Caki2 (cell line): ENCODE measurements at regions not wholly inside any gene's neighbourhood (a gene's known extent, or its start where the extent isn't known, plus 50 kb on each side); places are given as distances from the start of the nearest gene placed in this dataset.
A peak's percentile ranks its signal among the peaks of the same experiment; 100 is the strongest.

Experiments used
- DNase-seq: peaks from one replicate; pipeline ENCODE4 v3.0.0-alpha.2; 2015; ENCODE audit warnings: low read depth
- in situ Hi-C: cut with HindIII; loops from 2 replicates; pipeline ENCODE4 v1.10.0; 2016; ENCODE audit warnings: low sequenced_read_pairs, low pct_unique_long_range_greater_than_20kb, mixed read lengths

DNA sequence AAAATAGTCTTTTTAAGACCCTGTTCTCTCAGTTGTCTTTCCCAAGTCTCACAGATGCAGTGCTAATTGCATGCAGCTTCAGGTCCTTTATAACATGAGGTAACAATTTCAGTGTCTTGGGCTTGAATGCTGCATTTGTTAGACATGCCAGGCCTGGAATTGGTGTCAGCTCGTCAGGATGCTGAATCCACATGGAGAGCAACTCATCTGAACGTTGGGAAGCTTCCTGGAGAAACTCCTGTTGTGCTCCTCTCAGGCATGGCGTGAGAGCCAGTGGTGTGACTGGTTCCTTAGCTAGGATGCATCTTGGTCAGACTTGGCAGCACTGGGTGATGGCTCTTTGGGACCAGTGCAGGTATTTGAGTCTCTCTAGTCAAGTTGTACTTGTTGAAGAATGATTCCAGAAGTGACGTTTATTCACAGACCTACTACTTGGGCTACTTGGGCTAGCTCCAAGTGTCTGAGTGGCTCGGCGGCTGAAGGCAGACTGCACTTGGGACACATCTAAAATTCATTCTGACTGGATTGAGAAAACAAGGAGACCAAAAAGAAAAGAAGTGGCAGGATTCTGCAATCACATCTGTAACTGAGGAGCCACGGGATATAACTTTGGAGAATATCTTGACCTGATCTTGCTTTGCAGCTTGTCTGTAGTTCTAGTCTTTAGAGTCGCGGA is 134.8 kb upstream of the ARHGAP5 start:
- in situ Hi-C loops, result no loop called here

GRCh38 chr14:31943217-31943799 is 133.8 kb upstream of the ARHGAP5 start:
- in situ Hi-C loops, result no loop called here
- no peak for DNase-seq

More for the DNA sequence above, 134.8 kb upstream of the ARHGAP5 start:
- no peak for DNase-seq

DNA sequence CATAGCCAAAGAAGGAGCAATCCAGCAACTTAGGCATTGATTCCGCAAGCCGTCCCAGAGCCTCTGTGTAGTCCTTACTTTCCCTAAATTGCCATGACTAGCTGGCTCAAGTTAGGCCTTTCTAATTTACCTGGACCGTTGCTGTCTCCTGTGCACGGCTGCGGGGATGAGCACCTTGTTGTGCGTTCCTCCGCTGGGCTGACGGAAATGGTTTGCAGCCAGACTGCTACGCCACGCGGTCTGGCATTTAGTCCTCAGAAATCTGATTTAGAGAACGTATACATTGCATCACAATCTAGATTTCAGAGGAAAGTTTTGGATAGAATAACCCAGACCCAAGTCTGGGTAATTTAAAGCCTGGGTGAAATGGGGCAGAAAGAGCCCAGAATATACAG is 133.2 kb upstream of the ARHGAP5 start:
- in situ Hi-C loops, result no loop called here
- no peak for DNase-seq

DNA sequence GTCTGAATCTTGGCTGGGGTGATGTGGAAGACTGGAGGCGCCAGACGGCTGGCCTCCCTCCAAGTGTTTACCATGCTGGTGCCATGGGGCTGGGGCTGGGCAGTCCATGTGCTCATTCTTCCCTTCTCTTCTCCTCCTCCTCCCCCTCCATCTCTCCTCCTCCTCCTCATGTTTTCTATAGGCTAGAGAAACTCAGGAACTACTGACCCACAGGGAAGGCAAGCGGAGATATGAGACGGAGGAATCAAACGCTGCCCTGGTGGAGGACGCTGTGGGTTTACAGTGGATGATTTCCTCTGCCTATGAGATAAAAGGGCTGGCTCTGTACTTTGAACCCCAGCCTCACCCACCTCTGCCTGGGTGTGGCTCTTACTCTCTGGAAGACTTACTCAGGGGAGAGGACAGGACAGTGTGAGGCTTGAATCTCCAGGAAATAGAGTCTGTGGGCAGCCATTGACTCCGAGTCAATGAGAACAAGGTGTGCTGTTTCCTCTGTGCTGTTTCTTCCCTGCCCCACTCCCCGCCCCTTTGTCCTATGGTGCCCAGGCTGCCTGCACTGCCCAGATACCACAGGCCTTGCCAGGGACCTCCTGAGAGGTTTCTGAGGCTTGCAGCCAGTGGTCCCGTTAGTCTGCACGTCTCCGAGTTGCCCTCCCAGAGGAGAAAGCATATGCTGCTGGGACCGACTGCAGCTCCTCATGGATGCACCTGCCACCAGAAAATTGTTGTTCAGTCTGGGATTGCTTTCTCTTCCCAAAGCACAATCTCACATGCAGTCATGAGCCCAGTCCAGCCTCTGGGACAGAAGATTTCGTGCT is 132.6 kb upstream of the ARHGAP5 start:
- peak; percentile 49 for DNase-seq
- in situ Hi-C loops, result no loop called here

DNA sequence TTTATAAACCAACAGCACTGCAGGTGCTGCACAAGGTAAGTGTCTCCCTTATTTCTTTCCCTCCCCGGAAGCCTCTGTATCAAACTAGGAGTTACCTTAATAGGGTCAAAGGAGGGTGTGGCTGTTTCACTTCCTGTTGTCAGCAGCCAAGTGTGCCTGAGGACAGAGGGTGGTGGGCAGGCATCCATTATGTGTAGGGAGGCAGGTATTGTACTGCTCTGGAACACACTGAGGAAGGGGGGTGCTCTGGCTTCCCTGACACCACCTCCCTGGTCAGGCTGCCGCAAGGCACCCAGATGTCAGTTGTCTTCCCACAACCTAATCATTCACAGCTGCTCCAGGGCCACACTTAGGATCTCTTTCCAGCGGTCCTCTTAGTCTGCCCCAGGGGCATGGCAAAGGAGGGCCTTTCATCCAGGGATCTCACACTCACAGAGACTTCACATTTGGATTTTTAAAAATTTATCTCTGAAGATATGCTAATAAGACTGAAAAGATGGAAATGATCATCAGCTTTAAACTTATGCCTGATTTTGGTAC is 132.0 kb upstream of the ARHGAP5 start:
- in situ Hi-C loops, result no loop called here

GRCh38 chr14:31945701-31946100 is 131.4 kb upstream of the ARHGAP5 start:
- no peak for DNase-seq
- in situ Hi-C loops, result no loop called here

More for the DNA sequence above, 132.0 kb upstream of the ARHGAP5 start:
- DNase-seq, result no peak

GRCh38 chr14:31947076-31947475 is 130.0 kb upstream of the ARHGAP5 start:
- DNase-seq, result no peak
- in situ Hi-C loops, result no loop called here

- DNase-seq, result no peak
- in situ Hi-C loops, result no loop called here
These were observed 129.2 kb upstream of the ARHGAP5 start for GRCh38 chr14:31947680-31948595.

DNA sequence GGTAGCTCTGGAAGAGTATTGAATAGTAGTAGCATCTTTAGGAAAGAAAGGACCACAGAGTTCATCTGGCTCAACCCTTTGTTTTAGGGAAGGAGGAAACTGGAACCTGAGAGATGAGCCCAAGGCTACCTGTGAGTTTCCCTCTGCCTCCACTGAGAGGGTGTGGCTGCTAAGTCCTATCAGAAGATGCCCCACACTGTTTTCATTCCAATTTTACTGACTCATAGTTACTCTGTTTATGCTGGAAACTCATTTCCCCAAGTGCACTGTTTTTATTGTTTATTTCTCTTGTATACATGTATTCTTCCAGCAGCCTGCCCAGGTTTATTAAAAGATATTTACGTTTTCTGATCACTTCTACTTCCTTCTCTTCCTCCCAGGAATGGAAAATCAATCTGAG is 127.4 kb upstream of the ARHGAP5 start:
- peak; percentile 29 for DNase-seq

DNA sequence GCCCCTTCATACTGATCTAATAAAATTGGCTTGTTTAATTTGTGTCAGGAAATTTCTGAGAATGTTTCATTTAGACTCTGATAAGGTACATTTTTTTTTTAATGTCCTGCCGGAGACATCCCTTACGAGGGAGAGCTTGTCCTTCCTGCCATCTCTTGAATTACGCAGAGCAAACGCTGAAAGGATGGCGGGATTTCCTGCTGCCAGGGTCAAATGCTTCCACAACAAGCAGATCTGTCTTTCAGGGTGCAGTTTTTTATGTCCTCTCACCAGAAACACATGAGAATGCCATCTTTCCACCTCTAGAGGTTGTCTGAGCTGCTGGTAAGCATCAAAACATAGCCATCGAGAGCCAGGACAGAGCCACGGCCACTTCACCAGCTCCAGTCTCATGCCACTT is 126.8 kb upstream of the ARHGAP5 start:
- DNase-seq, result no peak
- in situ Hi-C loops, result no loop called here

More for the DNA sequence above, 127.4 kb upstream of the ARHGAP5 start:
- in situ Hi-C loops, result no loop called here

GRCh38 chr14:31950764-31951637 is 126.1 kb upstream of the ARHGAP5 start:
- peak; percentile 37 for DNase-seq
- in situ Hi-C loops, result no loop called here

DNA sequence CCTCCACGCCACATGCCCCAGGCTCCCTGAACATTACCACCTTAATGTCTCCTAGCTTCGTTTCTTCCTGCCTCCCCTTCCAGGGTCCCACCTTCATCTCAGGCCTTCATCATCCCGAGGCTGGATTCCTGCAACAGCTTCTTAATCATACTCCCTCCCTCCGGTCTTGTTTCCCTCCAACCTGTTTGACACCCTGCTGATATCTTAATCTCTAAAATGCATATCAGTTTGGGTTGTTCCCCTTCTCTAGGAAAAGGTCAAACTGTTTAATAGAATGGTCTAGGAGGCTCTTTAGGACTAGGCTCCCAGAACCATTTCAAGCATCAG is 125.5 kb upstream of the ARHGAP5 start:
- in situ Hi-C loops, result no loop called here
- DNase-seq, result no peak

GRCh38 chr14:31952573-31952972 is 124.5 kb upstream of the ARHGAP5 start:
- in situ Hi-C loops, result no loop called here
- DNase-seq, result no peak

GRCh38 chr14:31953210-31953609 is 123.9 kb upstream of the ARHGAP5 start:
- DNase-seq, result no peak
- in situ Hi-C loops, result no loop called here

GRCh38 chr14:31954991-31955390 is 122.1 kb upstream of the ARHGAP5 start:
- in situ Hi-C loops, result no loop called here
- no peak for DNase-seq

DNA sequence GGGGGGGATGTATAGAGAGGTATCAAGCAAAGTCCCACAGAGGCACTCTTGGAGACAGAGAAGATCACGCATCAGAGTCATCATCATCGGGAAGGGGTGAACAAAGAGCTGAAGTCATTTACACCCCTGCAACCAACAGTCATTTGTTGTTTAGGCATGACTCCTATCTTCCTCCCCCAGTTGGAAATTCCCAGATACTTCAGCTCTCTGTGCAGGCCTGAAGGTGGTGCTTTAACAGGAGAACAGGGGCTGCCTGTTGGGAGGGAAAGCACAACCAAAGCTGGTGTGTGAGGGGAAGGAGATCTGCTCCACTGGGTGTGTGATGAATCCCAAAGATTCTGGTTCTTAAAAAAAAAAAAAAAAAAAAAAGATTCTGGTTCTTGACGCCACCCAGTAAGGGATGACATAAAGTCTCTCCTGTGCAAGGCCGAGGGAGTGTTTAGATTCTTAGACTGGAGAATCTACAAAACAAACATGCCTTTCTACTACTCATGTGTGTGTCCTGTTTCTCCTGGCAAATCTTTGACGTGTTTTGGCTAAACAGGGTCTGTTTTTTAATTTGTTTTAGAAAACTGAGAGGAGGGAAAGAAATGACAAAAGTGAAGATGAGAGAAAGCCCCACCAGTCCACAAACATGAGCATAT is 121.0 kb upstream of the ARHGAP5 start:
- in situ Hi-C loops, result no loop called here
- peak; percentile 37 for DNase-seq

DNA sequence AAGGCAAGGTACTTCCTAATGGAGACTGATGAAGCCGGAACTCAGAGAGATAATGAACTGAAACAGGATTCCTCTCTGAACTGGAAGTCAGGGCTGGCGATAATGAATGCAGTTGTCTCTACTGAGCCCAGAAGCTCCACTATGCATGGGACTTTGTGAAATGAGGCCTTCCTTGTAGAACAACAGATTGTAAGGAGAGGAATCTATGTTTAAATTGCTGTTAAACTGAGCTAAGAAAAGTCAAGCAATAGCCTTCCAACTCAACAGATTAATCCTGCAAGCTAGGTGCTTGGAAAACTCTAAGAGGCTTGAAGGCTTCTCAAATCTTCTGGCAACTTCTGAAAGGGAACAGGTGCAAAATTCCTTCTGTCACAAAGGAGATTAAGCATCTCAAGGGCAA is 119.5 kb upstream of the ARHGAP5 start:
- in situ Hi-C loops, result no loop called here
- no peak for DNase-seq
